ENCODE measurements at regions not wholly inside any gene's neighbourhood (a gene's known extent, or its start where the extent isn't known, plus 50 kb on each side); places are given as distances from the start of the nearest gene placed in this dataset.

DNA sequence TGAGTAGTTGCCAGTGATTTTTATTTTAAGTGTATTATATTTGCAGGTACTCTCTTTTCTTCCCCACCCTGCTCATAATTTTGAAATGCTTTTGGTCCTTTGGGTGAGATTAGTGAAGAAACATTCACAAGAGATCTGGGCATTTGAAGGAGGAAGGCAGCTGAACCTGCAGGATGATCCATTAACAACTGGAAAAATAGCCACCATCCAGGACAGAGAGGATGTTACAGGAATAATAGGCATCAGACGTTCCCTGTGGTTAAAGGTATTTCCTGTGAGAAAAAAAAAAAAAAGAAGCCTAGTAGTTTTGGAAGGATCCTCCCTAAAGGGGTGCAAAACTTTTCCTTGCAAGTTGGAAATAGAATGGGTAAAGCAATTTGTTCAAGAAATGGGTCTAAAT lies 145.3 kb downstream of the SLC38A4 start:
- Histone ChIP-seq H3K27ac (ENCODE audit: low read length) (no peak overlapping the region), H3K27me3 (replicated peaks in 1 of 2; ENCODE audit: control insufficient read depth in 2 of 2, extremely low read depth in 1 of 2, insufficient read depth in 2 of 2, low read length in 1 of 2) (peaks cover 0 to 9% of the 10 kb centered on the region in 2 experiments), H3K4me1 (ENCODE audit: control insufficient read depth in 1 of 2, extremely low read depth in 1 of 2, insufficient read depth in 2 of 2, low read length in 2 of 2) (no peaks in the 10 kb centered on the region), H3K9me3 (peaks cover 2% of the 10 kb centered on the region), H3K4me3 (ENCODE audit: control insufficient read depth in 1 of 2, extremely low read depth in 1 of 2, low read length in 1 of 2) (no peak overlapping the region), H3K36me3 (ENCODE audit: control insufficient read depth in 2 of 2, extremely low read depth in 1 of 2, insufficient read depth in 1 of 2, low read length in 1 of 2) (no peaks in the 10 kb centered on the region)
- peaks cover 14% of the 10 kb centered on the region for H3K36me3 Mint-ChIP-seq
- ChIA-PET CTCF (interaction anchor here in 1 of 2 donors (0.7 kb wide), 1 partner anchor 1030 kb away, joined by 5 read pairs; no protein-coding TSS in a partner anchor), POLR2A (interaction anchor here in 1 of 2 donors (0.6 kb wide), 1 partner anchor 29 kb away, joined by 4 read pairs; no protein-coding TSS in a partner anchor)
- no CpG with 5 or more reads among the region's 1 CpG for WGBS (ENCODE audit: insufficient coverage)
- peaks cover 5 to 7% of the 10 kb centered on the region in 2 donors for H3K27me3 Mint-ChIP-seq
- peaks cover 3 to 10% (median 4%) of the 10 kb centered on the region in 3 donors for H3K9me3 Mint-ChIP-seq
- no peak for DNase-seq
- H3K4me3 Mint-ChIP-seq, result no peak overlapping the region
- no peak for ATAC-seq (replicated peaks in 1 of 4)
- H3K27ac Mint-ChIP-seq, result no peak overlapping the region
- peaks cover 0 to 3% (median 0%) of the 10 kb centered on the region in 3 donors for H3K4me1 Mint-ChIP-seq

- H3K36me3 ChIP-seq (ENCODE audit: control insufficient read depth in 2 of 2, extremely low read depth in 1 of 2, insufficient read depth in 1 of 2, low read length in 1 of 2), result no peaks in the 10 kb centered on the region
- H3K9me3 ChIP-seq, result peaks cover 2% of the 10 kb centered on the region
- ChIA-PET POLR2A (interaction anchor here in 1 of 2 donors (0.6 kb wide), 1 partner anchor 327 kb away, joined by 3 read pairs; no protein-coding TSS in a partner anchor), CTCF (interaction anchor here in 1 of 2 donors (0.6 kb wide), 1 partner anchor 1509 kb away, joined by 4 read pairs; no protein-coding TSS in a partner anchor)
- WGBS (ENCODE audit: insufficient coverage), result no CpG with 5 or more reads among the region's 3 CpGs
- H3K4me3 ChIP-seq (ENCODE audit: control insufficient read depth in 1 of 2, extremely low read depth in 1 of 2, low read length in 1 of 2), result no peak overlapping the region
- no peak for DNase-seq
- peaks cover 0 to 4% of the 10 kb centered on the region in 2 experiments for H3K27me3 ChIP-seq (replicated peaks in 1 of 2; ENCODE audit: control insufficient read depth in 2 of 2, extremely low read depth in 1 of 2, insufficient read depth in 2 of 2, low read length in 1 of 2)
- H3K4me1 ChIP-seq (ENCODE audit: control insufficient read depth in 1 of 2, extremely low read depth in 1 of 2, insufficient read depth in 2 of 2, low read length in 2 of 2), result no peaks in the 10 kb centered on the region
- peaks cover 11% of the 10 kb centered on the region for H3K36me3 Mint-ChIP-seq
- H3K27ac Mint-ChIP-seq, result no peak overlapping the region
- peaks cover 0 to 6% (median 0%) of the 10 kb centered on the region in 3 donors for H3K4me1 Mint-ChIP-seq
- no peak overlapping the region for H3K4me3 Mint-ChIP-seq
- no peak for ATAC-seq (replicated peaks in 1 of 4)
- H3K9me3 Mint-ChIP-seq, result peaks cover 3 to 8% (median 4%) of the 10 kb centered on the region in 3 donors
- H3K27me3 Mint-ChIP-seq, result peaks cover 2 to 4% of the 10 kb centered on the region in 2 donors
- H3K27ac ChIP-seq (ENCODE audit: low read length), result no peak overlapping the region
Measured at GRCh38 chr12:46679754-46680153, 146.0 kb downstream of the SLC38A4 start.

DNA sequence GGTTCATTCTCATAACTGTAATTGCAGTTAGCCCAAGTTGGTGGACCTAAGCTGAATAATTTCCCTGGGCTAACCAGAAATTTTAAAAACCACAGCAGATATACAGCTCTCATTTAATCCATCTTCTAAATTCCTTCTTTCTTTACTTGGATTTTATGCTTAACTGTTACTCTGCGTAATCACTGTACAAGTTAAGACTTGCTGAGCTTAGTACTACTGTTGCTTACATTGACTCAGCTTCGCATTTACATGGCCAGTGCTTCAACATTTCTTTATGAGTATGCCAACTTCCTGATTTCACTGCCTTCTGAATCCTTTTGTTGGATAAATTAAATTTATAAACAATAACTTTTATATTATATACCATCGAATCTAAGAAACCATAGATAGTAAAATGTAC lies 147.4 kb downstream of the SLC38A4 start:
- Histone ChIP-seq H3K4me1 (ENCODE audit: control insufficient read depth in 1 of 2, extremely low read depth in 1 of 2, insufficient read depth in 2 of 2, low read length in 2 of 2) (no peaks in the 10 kb centered on the region), H3K27me3 (replicated peaks in 1 of 2; ENCODE audit: control insufficient read depth in 2 of 2, extremely low read depth in 1 of 2, insufficient read depth in 2 of 2, low read length in 1 of 2) (peaks cover 0 to 4% of the 10 kb centered on the region in 2 experiments), H3K36me3 (ENCODE audit: control insufficient read depth in 2 of 2, extremely low read depth in 1 of 2, insufficient read depth in 1 of 2, low read length in 1 of 2) (no peaks in the 10 kb centered on the region), H3K9me3 (no peaks in the 10 kb centered on the region), H3K27ac (ENCODE audit: low read length) (no peak overlapping the region), H3K4me3 (ENCODE audit: control insufficient read depth in 1 of 2, extremely low read depth in 1 of 2, low read length in 1 of 2) (no peak overlapping the region)
- H3K4me3 Mint-ChIP-seq, result no peak overlapping the region
- ATAC-seq (replicated peaks in 1 of 4) (no peak), DNase-seq (no peak)
- no peaks in the 10 kb centered on the region for H3K9me3 Mint-ChIP-seq
- H3K27me3 Mint-ChIP-seq, result peaks cover 0 to 2% of the 10 kb centered on the region in 2 donors
- peaks cover 4% of the 10 kb centered on the region for H3K36me3 Mint-ChIP-seq
- ChIA-PET CTCF (interaction anchor here in 1 of 2 donors (1.2 kb wide), 1 partner anchor 554 kb away, joined by 4 read pairs; no protein-coding TSS in a partner anchor), POLR2A (no interaction called here)
- H3K27ac Mint-ChIP-seq, result no peak overlapping the region
- H3K4me1 Mint-ChIP-seq, result peaks cover 0 to 6% (median 0%) of the 10 kb centered on the region in 3 donors
- WGBS (ENCODE audit: insufficient coverage), result 100% methylated on average over 1 of the region's 3 CpGs

GRCh38 chr12:46677749-46678148 lies 148.0 kb downstream of the SLC38A4 start:
- H3K9me3 Mint-ChIP-seq, result no peaks in the 10 kb centered on the region
- no peak overlapping the region for H3K27ac ChIP-seq (ENCODE audit: low read length)
- H3K36me3 ChIP-seq (ENCODE audit: control insufficient read depth in 2 of 2, extremely low read depth in 1 of 2, insufficient read depth in 1 of 2, low read length in 1 of 2), result no peaks in the 10 kb centered on the region
- H3K27me3 Mint-ChIP-seq, result no peaks in the 10 kb centered on the region
- H3K4me3 ChIP-seq (ENCODE audit: control insufficient read depth in 1 of 2, extremely low read depth in 1 of 2, low read length in 1 of 2), result no peak overlapping the region
- H3K4me3 Mint-ChIP-seq, result no peak overlapping the region
- no peaks in the 10 kb centered on the region for H3K9me3 ChIP-seq
- POLR2A ChIA-PET, result no interaction called here
- no peak overlapping the region for H3K27ac Mint-ChIP-seq
- peaks cover 0 to 4% of the 10 kb centered on the region in 2 experiments for H3K27me3 ChIP-seq (replicated peaks in 1 of 2; ENCODE audit: control insufficient read depth in 2 of 2, extremely low read depth in 1 of 2, insufficient read depth in 2 of 2, low read length in 1 of 2)
- CTCF ChIA-PET, result interaction anchor here (1.2 to 1.3 kb wide), 2 partner anchors 553 to 720 kb away, joined by 4 read pairs; no protein-coding TSS in a partner anchor
- ATAC-seq (replicated peaks in 1 of 4) (peak in 2 of 4 experiments; percentile 43 to 44), DNase-seq (peak in 1 of 35 experiments; percentile 32)
- no peaks in the 10 kb centered on the region for H3K36me3 Mint-ChIP-seq
- WGBS (ENCODE audit: insufficient coverage), result 100% methylated on average over 1 of the region's 2 CpGs
- peaks cover 0 to 6% (median 0%) of the 10 kb centered on the region in 3 donors for H3K4me1 Mint-ChIP-seq
- H3K4me1 ChIP-seq (ENCODE audit: control insufficient read depth in 1 of 2, extremely low read depth in 1 of 2, insufficient read depth in 2 of 2, low read length in 2 of 2), result no peaks in the 10 kb centered on the region

GRCh38 chr12:46676797-46677520 lies 148.8 kb downstream of the SLC38A4 start:
- Histone ChIP-seq H3K36me3 (ENCODE audit: control insufficient read depth in 2 of 2, extremely low read depth in 1 of 2, insufficient read depth in 1 of 2, low read length in 1 of 2) (no peaks in the 10 kb centered on the region), H3K4me3 (ENCODE audit: control insufficient read depth in 1 of 2, extremely low read depth in 1 of 2, low read length in 1 of 2) (no peak overlapping the region), H3K9me3 (no peaks in the 10 kb centered on the region), H3K27me3 (replicated peaks in 1 of 2; ENCODE audit: control insufficient read depth in 2 of 2, extremely low read depth in 1 of 2, insufficient read depth in 2 of 2, low read length in 1 of 2) (peaks cover 0 to 4% of the 10 kb centered on the region in 2 experiments), H3K27ac (ENCODE audit: low read length) (no peak overlapping the region), H3K4me1 (ENCODE audit: control insufficient read depth in 1 of 2, extremely low read depth in 1 of 2, insufficient read depth in 2 of 2, low read length in 2 of 2) (no peaks in the 10 kb centered on the region)
- no peaks in the 10 kb centered on the region for H3K9me3 Mint-ChIP-seq
- H3K4me3 Mint-ChIP-seq, result no peak overlapping the region
- 95% methylated on average over 3 of the region's 7 CpGs for WGBS (ENCODE audit: insufficient coverage)
- ATAC-seq (replicated peaks in 1 of 4) (no peak), DNase-seq (no peak)
- H3K27ac Mint-ChIP-seq, result no peak overlapping the region
- H3K4me1 Mint-ChIP-seq, result peaks cover 0 to 6% (median 0%) of the 10 kb centered on the region in 3 donors
- H3K27me3 Mint-ChIP-seq, result no peaks in the 10 kb centered on the region
- no peaks in the 10 kb centered on the region for H3K36me3 Mint-ChIP-seq
- POLR2A ChIA-PET, result no interaction called here
- CTCF ChIA-PET, result interaction anchor here (0.8 to 1.3 kb wide), 2 partner anchors 635 to 720 kb away, joined by 3 to 4 read pairs; no protein-coding TSS in a partner anchor

DNA sequence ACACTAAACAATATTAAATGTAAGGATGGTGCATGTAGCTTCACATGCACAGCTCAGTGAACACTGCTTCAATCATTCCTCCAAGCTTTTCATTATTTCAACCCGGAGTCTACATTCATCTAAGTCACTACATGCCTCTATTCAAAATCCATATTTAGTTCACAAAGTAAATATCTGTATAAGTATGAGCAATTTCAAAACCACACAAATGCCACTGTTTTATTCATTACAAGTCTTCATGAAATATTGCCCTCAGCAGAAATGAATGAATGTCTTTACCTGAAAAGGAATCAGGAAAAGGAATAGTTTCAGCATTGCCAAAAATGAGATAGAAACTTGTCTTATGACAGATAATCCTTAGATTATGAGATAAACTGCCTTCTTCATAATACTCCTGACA lies 149.4 kb downstream of the SLC38A4 start:
- no peak overlapping the region for H3K27ac Mint-ChIP-seq
- H3K4me1 Mint-ChIP-seq, result peaks cover 0 to 6% (median 0%) of the 10 kb centered on the region in 3 donors
- no peak overlapping the region for H3K4me3 Mint-ChIP-seq
- POLR2A ChIA-PET, result no interaction called here
- Histone ChIP-seq H3K36me3 (ENCODE audit: control insufficient read depth in 2 of 2, extremely low read depth in 1 of 2, insufficient read depth in 1 of 2, low read length in 1 of 2) (no peaks in the 10 kb centered on the region), H3K9me3 (no peaks in the 10 kb centered on the region), H3K4me3 (ENCODE audit: control insufficient read depth in 1 of 2, extremely low read depth in 1 of 2, low read length in 1 of 2) (no peak overlapping the region), H3K4me1 (ENCODE audit: control insufficient read depth in 1 of 2, extremely low read depth in 1 of 2, insufficient read depth in 2 of 2, low read length in 2 of 2) (no peaks in the 10 kb centered on the region), H3K27me3 (replicated peaks in 1 of 2; ENCODE audit: control insufficient read depth in 2 of 2, extremely low read depth in 1 of 2, insufficient read depth in 2 of 2, low read length in 1 of 2) (peaks cover 0 to 4% of the 10 kb centered on the region in 2 experiments), H3K27ac (ENCODE audit: low read length) (no peak overlapping the region)
- no peaks in the 10 kb centered on the region for H3K27me3 Mint-ChIP-seq
- H3K36me3 Mint-ChIP-seq, result no peaks in the 10 kb centered on the region
- WGBS (ENCODE audit: insufficient coverage), result no CpG with 5 or more reads among the region's 1 CpG
- no peak for DNase-seq
- CTCF ChIA-PET, result interaction anchor here (0.8 to 1.3 kb wide), 2 partner anchors 636 to 721 kb away, joined by 3 to 4 read pairs; no protein-coding TSS in a partner anchor
- H3K9me3 Mint-ChIP-seq, result no peaks in the 10 kb centered on the region
- no peak for ATAC-seq (replicated peaks in 1 of 4)
